ENCODE measurements at regions not wholly inside any gene's neighbourhood (a gene's known extent, or its start where the extent isn't known, plus 50 kb on each side); places are given as distances from the start of the nearest gene placed in this dataset.

GRCh38 chr4:116386856-116387255 lies 698.5 kb downstream of the TRAM1L1 start:
- no peaks in the 10 kb centered on the region for H3K9me3 ChIP-seq (replicated peaks; ENCODE audit: low read length)
- H3K27me3 ChIP-seq (ENCODE audit: control insufficient read depth, insufficient read depth, low read length): no peaks in the 10 kb centered on the region
- H3K4me3 ChIP-seq (ENCODE audit: low read length): no peak overlapping the region
- H3K4me1 ChIP-seq (ENCODE audit: control insufficient read depth, insufficient read depth, low read length): no peaks in the 10 kb centered on the region
- no peaks in the 10 kb centered on the region for H3K36me3 ChIP-seq (ENCODE audit: insufficient read depth, low read length)
- no peak overlapping the region for H3K4me2 ChIP-seq (ENCODE audit: low read length)
- no peak overlapping the region for H3K9ac ChIP-seq (ENCODE audit: low read depth, low read length)

GRCh38 chr4:116385583-116385982 lies 699.8 kb downstream of the TRAM1L1 start:
- Histone ChIP-seq H3K4me2 (ENCODE audit: low read length) (no peak overlapping the region), H3K9ac (ENCODE audit: low read depth, low read length) (no peak overlapping the region), H3K4me1 (ENCODE audit: control insufficient read depth, insufficient read depth, low read length) (no peaks in the 10 kb centered on the region), H3K36me3 (ENCODE audit: insufficient read depth, low read length) (no peaks in the 10 kb centered on the region), H3K9me3 (replicated peaks; ENCODE audit: low read length) (no peaks in the 10 kb centered on the region), H3K27me3 (ENCODE audit: control insufficient read depth, insufficient read depth, low read length) (no peaks in the 10 kb centered on the region), H3K4me3 (ENCODE audit: low read length) (no peak overlapping the region)

- Histone ChIP-seq H3K4me3 (ENCODE audit: low read length) (no peak overlapping the region), H3K4me2 (ENCODE audit: low read length) (no peak overlapping the region)
These were observed 710.6 kb downstream of the TRAM1L1 start for GRCh38 chr4:116374815-116375214.

GRCh38 chr4:116362583-116362982 lies 722.8 kb downstream of the TRAM1L1 start:
- H3K9ac ChIP-seq (ENCODE audit: low read depth, low read length): no peak overlapping the region
- no peak overlapping the region for H3K4me2 ChIP-seq (ENCODE audit: low read length)
- no peaks in the 10 kb centered on the region for H3K9me3 ChIP-seq (replicated peaks; ENCODE audit: low read length)
- no peaks in the 10 kb centered on the region for H3K4me1 ChIP-seq (ENCODE audit: control insufficient read depth, insufficient read depth, low read length)
- no peaks in the 10 kb centered on the region for H3K27me3 ChIP-seq (ENCODE audit: control insufficient read depth, insufficient read depth, low read length)
- no peak overlapping the region for H3K4me3 ChIP-seq (ENCODE audit: low read length)
- no peaks in the 10 kb centered on the region for H3K36me3 ChIP-seq (ENCODE audit: insufficient read depth, low read length)

More at GRCh38 chr4:116374815-116375214, 710.6 kb downstream of the TRAM1L1 start:
- Histone ChIP-seq H3K9me3 (replicated peaks; ENCODE audit: low read length) (no peaks in the 10 kb centered on the region), H3K9ac (ENCODE audit: low read depth, low read length) (no peak overlapping the region), H3K4me1 (ENCODE audit: control insufficient read depth, insufficient read depth, low read length) (no peaks in the 10 kb centered on the region), H3K36me3 (ENCODE audit: insufficient read depth, low read length) (no peaks in the 10 kb centered on the region), H3K27me3 (ENCODE audit: control insufficient read depth, insufficient read depth, low read length) (no peaks in the 10 kb centered on the region)

- Histone ChIP-seq H3K9ac (ENCODE audit: low read depth, low read length) (no peak overlapping the region), H3K4me3 (ENCODE audit: low read length) (no peak overlapping the region), H3K9me3 (replicated peaks; ENCODE audit: low read length) (no peaks in the 10 kb centered on the region), H3K36me3 (ENCODE audit: insufficient read depth, low read length) (no peaks in the 10 kb centered on the region), H3K27me3 (ENCODE audit: control insufficient read depth, insufficient read depth, low read length) (no peaks in the 10 kb centered on the region), H3K4me2 (ENCODE audit: low read length) (no peak overlapping the region), H3K4me1 (ENCODE audit: control insufficient read depth, insufficient read depth, low read length) (no peaks in the 10 kb centered on the region)
These were observed 723.6 kb downstream of the TRAM1L1 start for GRCh38 chr4:116361790-116362189.

GRCh38 chr4:116358633-116359222 lies 726.6 kb downstream of the TRAM1L1 start:
- Histone ChIP-seq H3K4me1 (ENCODE audit: control insufficient read depth, insufficient read depth, low read length) (no peaks in the 10 kb centered on the region), H3K4me2 (ENCODE audit: low read length) (no peak overlapping the region), H3K36me3 (ENCODE audit: insufficient read depth, low read length) (no peaks in the 10 kb centered on the region), H3K27me3 (ENCODE audit: control insufficient read depth, insufficient read depth, low read length) (no peaks in the 10 kb centered on the region), H3K9ac (ENCODE audit: low read depth, low read length) (no peak overlapping the region), H3K9me3 (replicated peaks; ENCODE audit: low read length) (no peaks in the 10 kb centered on the region), H3K4me3 (ENCODE audit: low read length) (no peak overlapping the region)

GRCh38 chr4:116357758-116358157 lies 727.6 kb downstream of the TRAM1L1 start:
- Histone ChIP-seq H3K36me3 (ENCODE audit: insufficient read depth, low read length) (no peaks in the 10 kb centered on the region), H3K4me2 (ENCODE audit: low read length) (no peak overlapping the region), H3K9me3 (replicated peaks; ENCODE audit: low read length) (no peaks in the 10 kb centered on the region), H3K27me3 (ENCODE audit: control insufficient read depth, insufficient read depth, low read length) (no peaks in the 10 kb centered on the region), H3K4me1 (ENCODE audit: control insufficient read depth, insufficient read depth, low read length) (no peaks in the 10 kb centered on the region), H3K4me3 (ENCODE audit: low read length) (no peak overlapping the region), H3K9ac (ENCODE audit: low read depth, low read length) (no peak overlapping the region)

- Histone ChIP-seq H3K36me3 (ENCODE audit: insufficient read depth, low read length) (no peaks in the 10 kb centered on the region), H3K9me3 (replicated peaks; ENCODE audit: low read length) (no peaks in the 10 kb centered on the region), H3K9ac (ENCODE audit: low read depth, low read length) (no peak overlapping the region), H3K4me2 (ENCODE audit: low read length) (no peak overlapping the region), H3K4me1 (ENCODE audit: control insufficient read depth, insufficient read depth, low read length) (no peaks in the 10 kb centered on the region), H3K27me3 (ENCODE audit: control insufficient read depth, insufficient read depth, low read length) (no peaks in the 10 kb centered on the region), H3K4me3 (ENCODE audit: low read length) (no peak overlapping the region)
These were observed 738.6 kb downstream of the TRAM1L1 start for GRCh38 chr4:116346750-116347149.

- no peaks in the 10 kb centered on the region for H3K4me1 ChIP-seq (ENCODE audit: control insufficient read depth, insufficient read depth, low read length)
- H3K9me3 ChIP-seq (replicated peaks; ENCODE audit: low read length): no peaks in the 10 kb centered on the region
- no peaks in the 10 kb centered on the region for H3K27me3 ChIP-seq (ENCODE audit: control insufficient read depth, insufficient read depth, low read length)
- no peak overlapping the region for H3K9ac ChIP-seq (ENCODE audit: low read depth, low read length)
- no peak overlapping the region for H3K4me2 ChIP-seq (ENCODE audit: low read length)
- no peak overlapping the region for H3K4me3 ChIP-seq (ENCODE audit: low read length)
- no peaks in the 10 kb centered on the region for H3K36me3 ChIP-seq (ENCODE audit: insufficient read depth, low read length)
These were observed 741.6 kb downstream of the TRAM1L1 start for GRCh38 chr4:116343809-116344208.

GRCh38 chr4:116342143-116342542 lies 743.2 kb downstream of the TRAM1L1 start:
- no peak overlapping the region for H3K4me2 ChIP-seq (ENCODE audit: low read length)
- no peaks in the 10 kb centered on the region for H3K27me3 ChIP-seq (ENCODE audit: control insufficient read depth, insufficient read depth, low read length)
- H3K9ac ChIP-seq (ENCODE audit: low read depth, low read length): no peak overlapping the region
- H3K36me3 ChIP-seq (ENCODE audit: insufficient read depth, low read length): no peaks in the 10 kb centered on the region
- H3K4me1 ChIP-seq (ENCODE audit: control insufficient read depth, insufficient read depth, low read length): no peaks in the 10 kb centered on the region
- H3K9me3 ChIP-seq (replicated peaks; ENCODE audit: low read length): no peaks in the 10 kb centered on the region
- H3K4me3 ChIP-seq (ENCODE audit: low read length): no peak overlapping the region

GRCh38 chr4:116332508-116332907 lies 752.9 kb downstream of the TRAM1L1 start:
- Histone ChIP-seq H3K4me2 (ENCODE audit: low read length) (no peak overlapping the region), H3K9me3 (replicated peaks; ENCODE audit: low read length) (peaks cover 3% of the 10 kb centered on the region), H3K9ac (ENCODE audit: low read depth, low read length) (no peak overlapping the region), H3K4me1 (ENCODE audit: control insufficient read depth, insufficient read depth, low read length) (no peaks in the 10 kb centered on the region), H3K36me3 (ENCODE audit: insufficient read depth, low read length) (no peaks in the 10 kb centered on the region), H3K4me3 (ENCODE audit: low read length) (no peak overlapping the region), H3K27me3 (ENCODE audit: control insufficient read depth, insufficient read depth, low read length) (no peaks in the 10 kb centered on the region)

- H3K4me2 ChIP-seq (ENCODE audit: low read length): no peak overlapping the region
- no peaks in the 10 kb centered on the region for H3K4me1 ChIP-seq (ENCODE audit: control insufficient read depth, insufficient read depth, low read length)
- H3K36me3 ChIP-seq (ENCODE audit: insufficient read depth, low read length): no peaks in the 10 kb centered on the region
- H3K9me3 ChIP-seq (replicated peaks; ENCODE audit: low read length): peaks cover 3% of the 10 kb centered on the region
- H3K4me3 ChIP-seq (ENCODE audit: low read length): no peak overlapping the region
- H3K9ac ChIP-seq (ENCODE audit: low read depth, low read length): no peak overlapping the region
- no peaks in the 10 kb centered on the region for H3K27me3 ChIP-seq (ENCODE audit: control insufficient read depth, insufficient read depth, low read length)
These were observed 757.0 kb downstream of the TRAM1L1 start for GRCh38 chr4:116328261-116328860.

Data from skeletal muscle satellite cell (primary cell).